AML-193 (cell line): ENCODE measurements at regions not wholly inside any gene's neighbourhood (a gene's known extent, or its start where the extent isn't known, plus 50 kb on each side); places are given as distances from the start of the nearest gene placed in this dataset.

Experiments used
- DNase-seq, 2 experiments: peaks; one replicate each; lab custom pipeline; 2025; lab: John Stamatoyannopoulos, UW

DNA sequence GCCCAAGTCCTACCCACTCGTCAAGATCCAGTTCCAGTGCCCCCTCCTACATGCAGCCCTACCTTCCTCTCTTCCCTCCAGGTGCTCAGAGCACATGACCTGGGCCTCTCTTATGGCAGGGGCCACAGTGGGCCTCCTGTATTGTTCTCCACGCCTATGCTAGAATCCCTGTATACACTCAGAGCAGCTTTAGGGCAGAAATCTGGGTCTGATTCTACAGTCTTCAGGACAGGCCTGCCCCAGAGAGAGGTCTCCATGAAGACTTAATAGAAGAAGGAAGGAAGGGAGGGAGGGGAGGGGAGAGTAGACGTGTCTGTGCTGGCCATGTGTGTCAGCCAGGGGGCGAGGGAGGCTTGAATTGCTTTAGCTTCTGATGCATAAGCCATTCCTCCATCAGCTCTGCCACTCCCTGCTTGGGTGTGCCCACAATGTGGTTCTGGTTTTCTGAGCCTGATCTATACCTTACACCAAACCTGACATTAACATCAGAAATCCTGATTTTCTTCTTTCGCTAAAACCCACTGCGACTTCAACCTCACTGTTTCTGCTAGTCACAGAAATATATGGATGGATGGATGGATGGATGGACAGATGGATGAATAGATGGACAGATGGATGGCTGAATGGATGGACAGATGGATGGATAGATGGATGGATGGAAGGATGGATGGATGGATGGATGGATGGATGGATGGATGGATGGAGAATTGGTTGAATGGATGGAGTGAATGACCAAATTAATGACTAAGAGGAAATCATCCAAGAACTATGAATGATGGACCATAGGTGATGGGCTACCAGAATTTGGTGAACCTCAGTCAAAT lies 56.6 kb upstream of the PRDM11 start:
- DNase-seq, result peak; percentile 10 to 11

DNA sequence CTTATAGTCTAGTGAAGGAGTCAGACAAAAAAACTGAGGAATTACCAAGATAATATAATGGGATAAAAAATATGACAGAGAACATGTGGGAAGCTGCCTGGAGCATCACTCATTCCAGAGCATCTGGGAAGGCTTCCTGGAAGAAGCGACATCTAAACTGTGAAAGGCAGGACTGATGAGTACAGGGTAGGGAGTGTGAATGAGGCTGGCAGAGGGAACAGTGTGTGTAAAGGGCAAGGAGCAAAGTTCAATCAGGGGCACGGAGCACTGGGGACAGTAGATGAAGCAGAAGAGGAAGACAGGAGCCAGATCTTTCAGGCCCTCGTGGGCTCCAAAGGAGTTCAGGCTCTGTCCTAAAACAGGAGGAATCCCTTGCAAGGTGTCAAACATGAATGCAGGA lies 55.8 kb upstream of the PRDM11 start:
- no peak for DNase-seq

DNA sequence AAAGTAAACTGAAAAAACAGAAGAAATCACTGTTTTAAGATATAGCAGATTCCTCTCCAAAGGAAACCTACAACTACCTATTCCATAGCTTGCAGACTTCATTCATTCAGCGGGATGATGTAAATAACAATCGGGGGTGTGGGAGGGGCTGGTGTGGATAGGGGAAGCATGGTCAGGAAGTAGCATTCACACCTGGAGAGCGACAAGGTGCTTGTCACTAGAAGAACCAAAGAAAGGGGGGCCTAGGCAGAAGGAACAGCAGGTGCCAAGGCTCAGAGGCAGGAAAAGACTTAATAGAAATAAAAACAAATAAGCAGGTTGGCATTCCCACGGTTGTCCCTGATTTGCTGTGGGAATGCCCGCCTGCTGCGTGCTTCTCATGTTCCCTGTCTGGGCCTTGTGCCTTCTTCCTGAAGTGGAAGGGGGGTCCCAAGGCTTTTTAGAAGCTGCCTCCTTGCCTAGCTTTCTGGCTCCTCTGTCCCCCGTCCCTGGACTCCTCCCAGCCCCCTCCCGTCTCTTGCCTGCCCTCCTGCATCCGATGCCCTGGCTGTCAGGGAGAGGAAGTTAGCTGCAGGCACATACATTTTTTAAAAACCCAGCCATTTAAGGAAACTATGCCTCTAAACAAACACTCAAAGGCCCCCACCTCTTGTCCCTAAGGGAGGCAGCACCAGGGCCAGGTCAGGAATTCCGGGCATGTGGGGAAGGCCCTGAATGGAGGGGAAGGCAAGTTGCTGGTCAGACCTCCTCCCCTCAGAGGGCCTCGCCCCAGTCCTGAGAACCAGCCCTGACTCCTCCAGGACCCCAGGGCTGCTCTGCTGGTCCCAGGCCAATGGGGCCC lies 54.7 kb upstream of the PRDM11 start:
- no peak for DNase-seq

DNA sequence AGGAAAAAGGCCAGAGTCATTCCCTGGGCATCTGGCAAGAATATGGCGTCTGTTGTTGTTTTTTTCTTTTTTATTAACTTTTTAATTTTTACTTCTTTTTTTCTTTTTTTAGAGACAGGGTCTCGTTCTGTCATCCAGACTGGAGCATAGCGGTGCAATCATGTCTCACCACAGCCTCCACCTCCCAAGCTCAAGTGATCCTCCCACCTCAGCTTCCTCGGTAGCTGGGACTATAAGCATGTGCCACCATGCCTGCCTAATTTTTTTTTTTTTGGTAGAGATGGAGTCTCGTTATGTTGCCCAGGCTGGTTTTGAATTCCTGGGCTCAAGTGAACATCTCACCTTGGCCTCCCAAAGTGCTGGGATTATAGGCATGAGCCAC lies 54.0 kb upstream of the PRDM11 start:
- DNase-seq, result no peak

DNA sequence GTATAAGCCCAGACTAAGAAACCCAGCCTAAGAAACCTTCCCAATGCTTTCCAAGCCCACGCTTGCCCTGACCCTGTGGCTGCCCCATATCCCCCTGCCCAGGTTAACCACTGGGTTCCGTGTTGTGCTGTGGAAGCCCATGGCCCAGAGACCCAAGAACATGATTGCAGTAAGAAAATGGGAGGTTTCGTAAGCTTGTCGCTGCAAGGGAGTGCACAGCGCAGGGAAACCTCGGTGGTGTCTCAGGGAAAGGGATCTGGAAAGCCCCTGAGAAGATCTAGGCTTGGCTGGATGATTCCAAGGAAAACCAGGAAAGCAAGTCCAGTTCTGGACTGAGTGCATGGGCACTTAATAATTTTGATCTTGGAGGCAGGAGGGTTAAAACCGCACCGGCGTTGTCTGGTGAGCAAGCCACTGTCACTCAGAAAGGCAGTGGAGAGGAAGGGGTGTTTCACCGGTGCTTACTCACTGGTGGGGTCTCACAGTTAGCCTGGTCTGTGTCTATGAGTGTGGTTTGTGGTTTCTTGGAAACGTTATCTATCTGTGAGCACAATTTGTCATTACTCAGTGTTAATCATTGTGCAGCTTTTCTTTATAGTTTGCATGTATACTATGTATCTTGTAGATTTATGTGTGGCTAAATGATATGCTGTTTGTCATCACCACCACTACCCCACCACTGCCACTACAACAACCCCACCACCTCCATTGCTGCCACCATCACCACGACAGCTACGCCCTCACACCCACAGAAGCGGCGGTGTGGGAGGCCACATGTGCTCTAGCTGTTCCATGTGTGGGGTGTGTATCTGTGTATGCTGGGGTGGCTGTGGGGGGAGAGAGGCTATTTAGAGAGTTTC lies 53.3 kb upstream of the PRDM11 start:
- DNase-seq, result no peak

DNA sequence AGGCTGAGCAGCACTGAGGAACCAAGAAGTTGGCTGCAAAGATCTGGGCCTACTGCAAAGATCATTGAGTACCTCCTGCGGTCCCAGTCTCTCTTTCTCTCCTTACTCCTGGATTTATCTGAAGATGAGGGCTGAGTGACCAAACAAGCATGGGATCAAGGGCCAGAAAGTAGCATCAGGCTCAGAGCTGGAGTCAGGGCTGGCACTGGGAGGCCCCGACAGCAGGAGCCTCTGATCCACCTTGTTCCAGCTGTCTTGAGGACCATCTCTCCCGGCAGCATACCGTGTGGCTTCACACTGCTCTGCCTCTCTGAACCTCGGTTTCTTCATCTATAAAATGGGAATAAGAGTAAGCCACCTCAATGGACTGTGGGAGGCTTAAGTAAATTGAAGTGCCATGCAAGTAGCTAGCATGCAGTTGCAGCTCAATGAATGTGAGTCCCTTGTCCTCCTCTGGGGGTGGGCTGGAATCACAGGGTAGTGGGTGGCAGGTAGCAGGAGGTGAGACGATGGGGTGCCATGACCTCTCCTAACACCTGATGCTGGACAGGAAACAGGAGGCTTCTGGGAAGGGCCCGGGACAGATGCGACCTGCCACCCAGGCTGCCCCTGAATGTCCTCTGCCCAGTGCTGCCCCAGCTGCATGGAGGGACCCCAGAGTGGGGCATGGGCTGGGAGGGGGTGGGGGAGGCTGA lies 52.5 kb upstream of the PRDM11 start:
- no peak for DNase-seq

DNA sequence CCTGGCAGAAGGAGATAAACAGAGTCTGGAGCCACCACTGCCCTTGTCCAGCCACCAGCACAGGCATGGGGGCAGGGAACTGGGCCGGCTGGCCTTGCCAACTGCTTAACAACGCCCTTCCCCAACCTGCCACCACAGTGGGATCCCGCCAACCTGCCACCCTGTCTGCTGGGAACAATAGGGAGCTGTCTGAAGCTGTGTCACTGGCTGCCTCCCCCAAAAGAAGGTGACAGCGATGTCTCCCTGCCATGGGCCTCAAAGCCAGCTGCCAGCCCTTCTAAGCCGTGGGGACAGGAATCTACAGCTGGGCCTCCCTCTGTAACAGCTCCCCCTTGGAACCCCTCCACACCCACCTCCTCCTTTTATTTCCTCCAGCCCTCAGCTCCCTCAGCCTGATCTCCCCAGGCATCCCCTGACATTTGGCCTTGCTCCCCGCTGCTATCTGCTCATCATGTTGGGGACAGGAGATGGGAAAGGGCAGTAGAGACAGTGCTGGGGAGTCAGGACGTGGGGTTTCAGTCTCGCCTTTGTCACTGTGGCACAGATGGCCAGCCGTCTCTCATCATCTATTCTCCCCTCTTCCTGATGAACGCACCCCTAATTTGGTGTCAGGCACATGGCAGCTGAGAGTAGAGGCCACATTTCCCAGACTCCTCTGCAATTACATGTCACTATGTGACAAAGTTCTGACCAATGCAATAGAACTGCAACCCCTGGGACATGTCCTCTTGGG lies 51.3 kb upstream of the PRDM11 start:
- DNase-seq, result no peak

DNA sequence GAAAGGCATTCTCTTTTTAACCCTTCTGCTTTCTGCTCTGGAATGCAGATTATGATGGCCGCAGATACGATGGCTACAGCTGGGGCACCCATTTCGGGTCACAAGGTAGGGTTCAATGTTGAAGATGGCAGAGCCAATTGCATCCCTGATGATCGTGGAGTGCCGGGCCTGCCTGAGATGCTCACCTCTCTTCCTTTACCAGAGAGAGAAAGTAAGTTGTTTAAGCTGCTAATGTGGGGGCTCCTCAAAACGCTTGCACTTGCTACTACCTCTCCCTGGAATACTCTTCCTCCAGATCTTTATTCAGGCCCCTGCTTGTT lies 50.8 kb upstream of the PRDM11 start:
- DNase-seq, result no peak

DNA sequence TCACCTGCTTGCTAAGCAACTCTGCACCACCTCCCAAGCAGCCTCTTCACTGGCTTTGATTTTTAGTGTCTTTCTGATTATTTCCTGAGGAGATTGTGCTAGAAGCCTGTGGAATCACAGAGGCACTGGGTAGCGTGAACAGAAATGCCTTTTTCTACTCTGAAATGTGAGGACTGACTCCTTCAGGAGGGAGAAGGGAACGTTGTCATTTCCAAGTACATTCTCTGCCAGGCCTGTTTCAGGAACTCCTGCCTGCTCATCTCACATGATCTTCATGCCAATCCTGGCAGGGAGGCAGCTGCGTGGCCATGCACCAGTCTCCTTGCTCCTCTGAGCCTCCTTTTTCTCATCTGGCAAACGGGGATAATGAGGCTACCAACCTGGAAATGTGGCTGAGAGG lies 49.8 kb upstream of the PRDM11 start:
- DNase-seq, result no peak
